ENCODE measurements at regions not wholly inside any gene's neighbourhood (a gene's known extent, or its start where the extent isn't known, plus 50 kb on each side); places are given as distances from the start of the nearest gene placed in this dataset.

GRCh38 chr13:44158881-44159632, 214.6 kb upstream of the SERP2 start:
- no peak for TF ChIP-seq POLR2A (IDR thresholded peaks at IDR 0.05)
- TF ChIP-seq, protein P1, sequence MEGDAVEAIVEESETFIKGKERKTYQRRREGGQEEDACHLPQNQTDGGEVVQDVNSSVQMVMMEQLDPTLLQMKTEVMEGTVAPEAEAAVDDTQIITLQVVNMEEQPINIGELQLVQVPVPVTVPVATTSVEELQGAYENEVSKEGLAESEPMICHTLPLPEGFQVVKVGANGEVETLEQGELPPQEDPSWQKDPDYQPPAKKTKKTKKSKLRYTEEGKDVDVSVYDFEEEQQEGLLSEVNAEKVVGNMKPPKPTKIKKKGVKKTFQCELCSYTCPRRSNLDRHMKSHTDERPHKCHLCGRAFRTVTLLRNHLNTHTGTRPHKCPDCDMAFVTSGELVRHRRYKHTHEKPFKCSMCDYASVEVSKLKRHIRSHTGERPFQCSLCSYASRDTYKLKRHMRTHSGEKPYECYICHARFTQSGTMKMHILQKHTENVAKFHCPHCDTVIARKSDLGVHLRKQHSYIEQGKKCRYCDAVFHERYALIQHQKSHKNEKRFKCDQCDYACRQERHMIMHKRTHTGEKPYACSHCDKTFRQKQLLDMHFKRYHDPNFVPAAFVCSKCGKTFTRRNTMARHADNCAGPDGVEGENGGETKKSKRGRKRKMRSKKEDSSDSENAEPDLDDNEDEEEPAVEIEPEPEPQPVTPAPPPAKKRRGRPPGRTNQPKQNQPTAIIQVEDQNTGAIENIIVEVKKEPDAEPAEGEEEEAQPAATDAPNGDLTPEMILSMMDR (IDR thresholded peaks at IDR 0.05 in 4 of 5, conservative IDR thresholded peaks at IDR 0.05 in 1 of 5): no peak
